ENCODE measurements at regions not wholly inside any gene's neighbourhood (a gene's known extent, or its start where the extent isn't known, plus 50 kb on each side); places are given as distances from the start of the nearest gene placed in this dataset.

GRCh38 chr13:103224804-103225203, 158.6 kb upstream of the SLC10A2 start:
- peaks cover 0 to 1% (median 0%) of the 10 kb centered on the region in 7 donors for H3K4me1 Mint-ChIP-seq
- H3K4me3 Mint-ChIP-seq = no peak overlapping the region
- ChIA-PET CTCF (no interaction called here), POLR2A (no interaction called here)
- Histone ChIP-seq H3K27ac (ENCODE audit: low read depth, low read length) (no peak overlapping the region), H3K9me3 (ENCODE audit: control insufficient read depth in 2 of 3, low read length in 3 of 3) (no peaks in the 10 kb centered on the region), H3K4me3 (ENCODE audit: low read length) (no peak overlapping the region), H3K4me1 (ENCODE audit: control insufficient read depth in 2 of 2, insufficient read depth in 2 of 2, low read length in 2 of 2) (no peaks in the 10 kb centered on the region), H3K27me3 (ENCODE audit: control insufficient read depth in 2 of 2, insufficient read depth in 2 of 2, low read length in 2 of 2) (no peaks in the 10 kb centered on the region), H3K36me3 (ENCODE audit: control insufficient read depth in 2 of 3, insufficient read depth in 3 of 3, low read length in 3 of 3) (no peaks in the 10 kb centered on the region)
- H3K27ac Mint-ChIP-seq = no peak overlapping the region
- ATAC-seq (no peak), DNase-seq (no peak)
- intact Hi-C loops (cut with micrococcal nuclease) = no loop called here
- H3K36me3 Mint-ChIP-seq = no peaks in the 10 kb centered on the region
- H3K27me3 Mint-ChIP-seq = no peaks in the 10 kb centered on the region
- peaks cover 0 to 14% (median 2%) of the 10 kb centered on the region in 11 donors for H3K9me3 Mint-ChIP-seq

GRCh38 chr13:103222683-103223082, 156.5 kb upstream of the SLC10A2 start:
- POLR2A ChIA-PET = no interaction called here
- no peaks in the 10 kb centered on the region for H3K36me3 ChIP-seq (ENCODE audit: control insufficient read depth in 2 of 3, insufficient read depth in 3 of 3, low read length in 3 of 3)
- peaks cover 0 to 1% (median 0%) of the 10 kb centered on the region in 7 donors for H3K4me1 Mint-ChIP-seq
- no peak overlapping the region for H3K27ac ChIP-seq (ENCODE audit: low read depth, low read length)
- CTCF ChIA-PET = no interaction called here
- H3K36me3 Mint-ChIP-seq = no peaks in the 10 kb centered on the region
- H3K27me3 ChIP-seq (ENCODE audit: control insufficient read depth in 2 of 2, insufficient read depth in 2 of 2, low read length in 2 of 2) = no peaks in the 10 kb centered on the region
- H3K9me3 ChIP-seq (ENCODE audit: control insufficient read depth in 2 of 3, low read length in 3 of 3) = no peaks in the 10 kb centered on the region
- ATAC-seq = no peak
- H3K27me3 Mint-ChIP-seq = no peaks in the 10 kb centered on the region
- peaks cover 0 to 14% (median 0%) of the 10 kb centered on the region in 11 donors for H3K9me3 Mint-ChIP-seq
- no peak overlapping the region for H3K27ac Mint-ChIP-seq
- H3K4me3 Mint-ChIP-seq = no peak overlapping the region
- DNase-seq = no peak
- intact Hi-C loops (cut with micrococcal nuclease) = no loop called here
- no peaks in the 10 kb centered on the region for H3K4me1 ChIP-seq (ENCODE audit: control insufficient read depth in 2 of 2, insufficient read depth in 2 of 2, low read length in 2 of 2)
- H3K4me3 ChIP-seq (ENCODE audit: low read length) = no peak overlapping the region

GRCh38 chr13:103218253-103218652, 152.0 kb upstream of the SLC10A2 start:
- no peaks in the 10 kb centered on the region for H3K27me3 ChIP-seq (ENCODE audit: control insufficient read depth in 2 of 2, insufficient read depth in 2 of 2, low read length in 2 of 2)
- CTCF ChIA-PET = no interaction called here

GRCh38 chr13:103213152-103213551, 146.9 kb upstream of the SLC10A2 start:
- peaks cover 0 to 4% (median 0%) of the 10 kb centered on the region in 11 donors for H3K9me3 Mint-ChIP-seq
- H3K4me3 Mint-ChIP-seq = no peak overlapping the region
- H3K27ac Mint-ChIP-seq = no peak overlapping the region
- DNase-seq (no peak), ATAC-seq (no peak)
- CTCF ChIA-PET = no interaction called here
- Histone ChIP-seq H3K4me1 (ENCODE audit: control insufficient read depth in 2 of 2, insufficient read depth in 2 of 2, low read length in 2 of 2) (no peaks in the 10 kb centered on the region), H3K9me3 (ENCODE audit: control insufficient read depth in 2 of 3, low read length in 3 of 3) (no peaks in the 10 kb centered on the region), H3K27ac (ENCODE audit: low read depth, low read length) (no peak overlapping the region), H3K36me3 (ENCODE audit: control insufficient read depth in 2 of 3, insufficient read depth in 3 of 3, low read length in 3 of 3) (no peaks in the 10 kb centered on the region), H3K27me3 (ENCODE audit: control insufficient read depth in 2 of 2, insufficient read depth in 2 of 2, low read length in 2 of 2) (no peaks in the 10 kb centered on the region), H3K4me3 (ENCODE audit: low read length) (no peak overlapping the region)
- H3K36me3 Mint-ChIP-seq = no peaks in the 10 kb centered on the region
- POLR2A ChIA-PET = no interaction called here
- peaks cover 0 to 12% (median 0%) of the 10 kb centered on the region in 5 donors for H3K27me3 Mint-ChIP-seq
- intact Hi-C loops (cut with micrococcal nuclease) = no loop called here
- H3K4me1 Mint-ChIP-seq = no peaks in the 10 kb centered on the region

More at GRCh38 chr13:103218253-103218652, 152.0 kb upstream of the SLC10A2 start:
- Histone ChIP-seq H3K4me1 (ENCODE audit: control insufficient read depth in 2 of 2, insufficient read depth in 2 of 2, low read length in 2 of 2) (no peaks in the 10 kb centered on the region), H3K4me3 (ENCODE audit: low read length) (no peak overlapping the region), H3K9me3 (ENCODE audit: control insufficient read depth in 2 of 3, low read length in 3 of 3) (no peaks in the 10 kb centered on the region), H3K27ac (ENCODE audit: low read depth, low read length) (no peak overlapping the region), H3K36me3 (ENCODE audit: control insufficient read depth in 2 of 3, insufficient read depth in 3 of 3, low read length in 3 of 3) (no peaks in the 10 kb centered on the region)
- Mint-ChIP-seq H3K4me1 (no peaks in the 10 kb centered on the region), H3K27ac (no peak overlapping the region), H3K4me3 (no peak overlapping the region), H3K27me3 (peaks cover 0 to 12% (median 0%) of the 10 kb centered on the region in 5 donors), H3K9me3 (peaks cover 0 to 9% (median 2%) of the 10 kb centered on the region in 11 donors), H3K36me3 (no peaks in the 10 kb centered on the region)
- DNase-seq (no peak), ATAC-seq (no peak)
- intact Hi-C loops (cut with micrococcal nuclease) = no loop called here
- POLR2A ChIA-PET = no interaction called here

GRCh38 chr13:103210348-103210747, 144.1 kb upstream of the SLC10A2 start:
- Histone ChIP-seq H3K4me3 (ENCODE audit: low read length) (no peak overlapping the region), H3K9me3 (ENCODE audit: control insufficient read depth in 2 of 3, low read length in 3 of 3) (no peaks in the 10 kb centered on the region), H3K36me3 (ENCODE audit: control insufficient read depth in 2 of 3, insufficient read depth in 3 of 3, low read length in 3 of 3) (no peaks in the 10 kb centered on the region), H3K27me3 (ENCODE audit: control insufficient read depth in 2 of 2, insufficient read depth in 2 of 2, low read length in 2 of 2) (no peaks in the 10 kb centered on the region), H3K27ac (ENCODE audit: low read depth, low read length) (no peak overlapping the region), H3K4me1 (ENCODE audit: control insufficient read depth in 2 of 2, insufficient read depth in 2 of 2, low read length in 2 of 2) (no peaks in the 10 kb centered on the region)
- no peak for ATAC-seq
- H3K27ac Mint-ChIP-seq = no peak overlapping the region
- intact Hi-C loops (cut with micrococcal nuclease) = no loop called here
- H3K27me3 Mint-ChIP-seq = peaks cover 0 to 8% (median 0%) of the 10 kb centered on the region in 5 donors
- peaks cover 0 to 4% (median 0%) of the 10 kb centered on the region in 11 donors for H3K9me3 Mint-ChIP-seq
- H3K36me3 Mint-ChIP-seq = no peaks in the 10 kb centered on the region
- ChIA-PET POLR2A (no interaction called here), CTCF (no interaction called here)
- no peaks in the 10 kb centered on the region for H3K4me1 Mint-ChIP-seq
- no peak overlapping the region for H3K4me3 Mint-ChIP-seq
- no peak for DNase-seq

- Histone ChIP-seq H3K4me3 (ENCODE audit: low read length) (no peak overlapping the region), H3K9me3 (ENCODE audit: control insufficient read depth in 2 of 3, low read length in 3 of 3) (no peaks in the 10 kb centered on the region), H3K27me3 (ENCODE audit: control insufficient read depth in 2 of 2, insufficient read depth in 2 of 2, low read length in 2 of 2) (no peaks in the 10 kb centered on the region), H3K27ac (ENCODE audit: low read depth, low read length) (no peak overlapping the region), H3K4me1 (ENCODE audit: control insufficient read depth in 2 of 2, insufficient read depth in 2 of 2, low read length in 2 of 2) (no peaks in the 10 kb centered on the region), H3K36me3 (ENCODE audit: control insufficient read depth in 2 of 3, insufficient read depth in 3 of 3, low read length in 3 of 3) (no peaks in the 10 kb centered on the region)
- POLR2A ChIA-PET = no interaction called here
- Mint-ChIP-seq H3K9me3 (peaks cover 0 to 15% (median 6%) of the 10 kb centered on the region in 11 donors), H3K27ac (no peak overlapping the region), H3K4me1 (no peaks in the 10 kb centered on the region), H3K27me3 (no peaks in the 10 kb centered on the region), H3K4me3 (no peak overlapping the region), H3K36me3 (no peaks in the 10 kb centered on the region)
- CTCF ChIA-PET = no interaction called here
- ATAC-seq (no peak), DNase-seq (no peak)
- intact Hi-C loops (cut with micrococcal nuclease) = no loop called here
Measured at GRCh38 chr13:103203735-103204330, 137.6 kb upstream of the SLC10A2 start.

GRCh38 chr13:103200118-103200885, 134.1 kb upstream of the SLC10A2 start:
- Mint-ChIP-seq H3K9me3 (peaks cover 0 to 14% (median 7%) of the 10 kb centered on the region in 11 donors), H3K4me3 (no peak overlapping the region), H3K27me3 (peaks cover 0 to 5% (median 0%) of the 10 kb centered on the region in 5 donors), H3K4me1 (no peaks in the 10 kb centered on the region), H3K36me3 (no peaks in the 10 kb centered on the region), H3K27ac (no peak overlapping the region)
- ATAC-seq (no peak), DNase-seq (no peak)
- Histone ChIP-seq H3K27me3 (ENCODE audit: control insufficient read depth in 2 of 2, insufficient read depth in 2 of 2, low read length in 2 of 2) (no peaks in the 10 kb centered on the region), H3K4me3 (ENCODE audit: low read length) (no peak overlapping the region), H3K4me1 (ENCODE audit: control insufficient read depth in 2 of 2, insufficient read depth in 2 of 2, low read length in 2 of 2) (no peaks in the 10 kb centered on the region), H3K27ac (ENCODE audit: low read depth, low read length) (no peak overlapping the region), H3K9me3 (ENCODE audit: control insufficient read depth in 2 of 3, low read length in 3 of 3) (no peaks in the 10 kb centered on the region), H3K36me3 (ENCODE audit: control insufficient read depth in 2 of 3, insufficient read depth in 3 of 3, low read length in 3 of 3) (no peaks in the 10 kb centered on the region)
- ChIA-PET CTCF (no interaction called here), POLR2A (no interaction called here)
- intact Hi-C loops (cut with micrococcal nuclease) = no loop called here
